GM18502 (cell line): ENCODE measurements at regions not wholly inside any gene's neighbourhood (a gene's known extent, or its start where the extent isn't known, plus 50 kb on each side); places are given as distances from the start of the nearest gene placed in this dataset.

Experiments used
- ATAC-seq: cut with Tn5 transposase; IDR thresholded peaks from one replicate; pipeline ENCODE4 v1.9.1; 2021; ENCODE audit warnings: mild to moderate bottlenecking; ENCODE audit not compliant: unreplicated experiment, poor library complexity

DNA sequence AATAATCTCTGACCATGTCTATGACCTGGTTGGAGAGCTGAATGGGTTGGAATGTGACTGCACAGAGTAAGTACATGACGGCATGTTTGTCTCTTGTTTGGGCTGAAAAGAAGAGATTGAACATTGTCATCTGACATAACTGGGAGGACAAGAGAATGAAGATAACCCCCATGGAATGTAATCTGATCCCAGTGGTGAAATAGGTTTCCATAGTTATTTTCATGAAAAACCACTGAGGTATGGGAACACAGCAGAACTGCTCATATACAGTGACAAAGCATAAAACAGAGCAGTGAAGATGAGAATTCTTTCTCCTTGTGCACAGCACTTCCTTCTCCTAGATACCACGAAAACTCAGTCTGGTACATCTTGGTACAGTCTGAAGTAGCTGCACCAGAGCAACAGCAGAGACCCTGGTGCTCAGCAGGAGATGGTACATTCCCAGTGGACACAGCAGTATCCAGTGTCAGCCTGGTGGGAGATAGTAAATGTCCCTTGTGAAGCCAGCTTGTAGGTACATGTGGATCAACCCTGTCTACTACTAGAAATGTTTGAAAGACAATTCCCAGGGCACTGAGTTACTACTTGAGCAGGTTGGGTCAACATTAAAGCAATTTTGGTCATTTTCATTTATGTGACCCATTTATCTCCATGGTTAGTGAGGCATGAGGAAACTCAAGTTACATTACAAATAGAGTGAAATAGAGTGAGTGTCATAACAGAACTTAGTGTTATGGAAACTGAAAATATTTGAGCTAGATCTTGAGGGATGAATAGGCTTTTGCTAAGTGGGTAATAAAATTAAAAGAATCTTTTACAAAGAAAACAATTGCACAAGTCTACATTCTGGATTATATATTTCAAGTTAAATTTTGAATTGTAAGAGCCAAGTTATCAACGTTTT is 178.3 kb downstream of the SUCNR1 start:
- peak; percentile 63 for ATAC-seq

DNA sequence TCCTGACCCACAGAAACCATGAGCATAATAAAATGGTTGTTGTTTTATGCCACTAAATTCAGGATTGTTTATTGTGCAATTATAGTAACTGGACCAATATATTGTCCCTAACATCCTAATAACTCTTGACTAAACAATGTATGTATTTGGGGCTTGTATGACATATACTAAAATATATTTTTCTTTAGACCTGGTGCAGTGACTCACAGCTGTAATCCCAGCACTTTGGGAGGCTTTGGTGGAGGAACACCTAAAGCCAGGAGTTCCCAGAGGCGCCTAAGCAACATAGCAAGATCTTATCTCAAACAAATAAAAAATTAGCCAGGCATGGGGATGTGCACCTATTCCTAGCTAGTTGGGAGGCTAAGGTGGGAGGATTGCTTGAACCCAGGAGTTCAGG is 180.4 kb downstream of the SUCNR1 start:
- no peak for ATAC-seq

DNA sequence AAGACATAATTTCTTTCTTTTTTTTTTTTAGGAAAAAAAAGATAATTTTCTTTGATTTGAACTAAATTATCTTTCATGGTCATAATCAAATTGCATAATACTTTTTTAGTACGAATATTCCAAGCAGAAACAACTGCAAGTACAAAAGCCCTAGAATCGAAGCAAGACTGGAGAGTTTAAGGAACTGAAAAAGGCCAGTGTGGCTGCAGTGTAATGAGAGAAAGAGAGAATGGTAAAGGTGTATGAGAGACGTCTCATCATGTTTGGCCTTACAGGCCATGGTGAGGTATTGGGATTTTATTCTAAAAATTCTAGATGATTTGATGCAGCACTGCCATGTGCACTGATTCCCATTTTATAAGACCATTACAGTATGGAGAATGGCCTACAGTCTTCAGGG is 180.9 kb downstream of the SUCNR1 start:
- ATAC-seq: peak; percentile 69

DNA sequence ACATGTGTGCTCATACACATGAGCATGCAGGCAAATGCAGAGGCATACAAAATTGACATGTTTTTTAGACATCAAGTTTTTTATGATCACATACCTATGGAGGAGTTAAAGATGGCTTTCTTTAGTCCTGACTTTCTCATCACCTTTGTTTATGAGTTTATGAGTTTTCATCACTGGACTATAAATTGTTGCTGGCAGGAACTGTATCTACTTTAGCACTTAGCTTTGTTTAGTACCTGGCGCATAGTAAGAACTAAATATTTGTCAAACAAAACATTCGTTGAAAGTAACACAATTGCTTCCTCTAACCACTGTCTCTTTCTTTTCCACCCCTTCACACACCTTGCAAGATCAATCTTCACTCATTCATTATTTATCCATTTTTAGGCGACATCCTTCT is 182.6 kb downstream of the SUCNR1 start:
- no peak for ATAC-seq

DNA sequence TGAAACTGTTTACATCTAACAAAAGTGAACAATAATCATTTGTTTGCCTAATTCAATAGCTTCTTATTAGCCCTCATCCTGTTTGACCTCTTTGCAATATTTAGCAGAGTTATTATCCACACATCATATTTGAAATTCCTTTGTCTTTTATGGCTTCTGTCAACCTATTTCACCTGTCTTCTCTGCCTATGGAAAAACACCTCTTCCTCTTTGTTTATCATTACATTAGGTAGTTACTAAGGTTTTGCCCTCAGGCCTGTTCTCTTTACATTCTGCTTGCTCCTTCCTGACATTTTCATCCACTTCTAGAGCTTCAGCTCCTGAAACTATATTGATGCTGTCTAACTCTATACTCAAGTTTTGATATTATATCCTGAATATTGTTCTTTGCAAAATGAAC is 183.0 kb downstream of the SUCNR1 start:
- ATAC-seq: no peak

DNA sequence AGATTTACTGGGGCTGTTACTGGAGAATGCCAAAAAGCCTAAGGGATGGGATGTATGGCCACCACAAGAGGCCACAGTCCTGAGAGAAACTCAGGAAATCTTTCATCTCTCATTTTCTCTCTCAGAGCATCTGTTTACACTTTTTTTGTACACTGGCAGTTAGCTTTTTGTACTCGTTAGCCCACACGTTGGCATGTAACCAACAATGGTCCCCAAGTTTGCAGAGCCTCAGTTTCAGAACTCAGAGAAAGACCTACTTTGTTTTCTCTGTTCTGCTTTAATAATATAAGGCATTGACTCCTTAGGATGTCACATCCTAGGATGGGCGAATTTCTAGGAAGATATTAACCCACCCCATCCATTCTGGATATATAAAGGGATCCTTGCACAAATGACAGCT is 183.5 kb downstream of the SUCNR1 start:
- ATAC-seq: no peak

DNA sequence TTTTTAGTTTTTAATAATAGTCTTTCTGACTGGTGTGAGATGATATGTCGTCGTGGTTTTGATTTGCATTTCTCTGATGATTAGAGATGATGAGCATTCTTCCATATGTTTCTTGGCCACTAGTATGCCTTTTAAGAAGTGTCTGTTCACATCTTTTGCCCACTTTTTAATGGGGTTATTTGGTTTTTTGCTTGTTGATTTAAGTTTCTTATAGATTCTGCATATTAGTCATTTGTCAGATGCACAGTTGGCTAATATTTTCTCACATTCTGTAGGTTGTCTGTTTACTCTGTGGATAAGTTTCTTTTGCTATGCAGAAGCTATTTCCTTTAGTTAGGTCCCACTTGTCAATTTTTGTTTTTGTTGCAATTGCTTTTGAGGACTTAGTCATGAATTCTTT is 185.4 kb downstream of the SUCNR1 start:
- no peak for ATAC-seq

DNA sequence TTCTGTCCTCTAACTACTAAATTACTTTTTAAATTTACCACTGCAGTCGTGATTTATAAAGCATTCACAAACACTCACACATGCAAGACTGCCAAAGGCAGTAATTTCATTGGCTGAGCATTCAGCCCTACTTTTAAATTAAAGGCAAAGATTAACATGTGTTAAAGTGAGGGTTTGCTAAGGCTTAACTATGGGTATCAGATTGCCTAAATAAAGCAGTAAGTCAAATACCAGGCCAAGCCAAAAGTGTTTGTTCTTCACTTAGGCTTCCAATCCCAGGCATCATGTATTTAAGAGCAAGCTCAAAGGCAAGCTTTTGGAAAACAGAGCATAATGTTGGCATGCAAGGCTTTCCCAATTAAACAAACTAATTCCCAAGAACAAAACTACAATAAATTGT is 187.3 kb downstream of the SUCNR1 start:
- ATAC-seq: no peak

DNA sequence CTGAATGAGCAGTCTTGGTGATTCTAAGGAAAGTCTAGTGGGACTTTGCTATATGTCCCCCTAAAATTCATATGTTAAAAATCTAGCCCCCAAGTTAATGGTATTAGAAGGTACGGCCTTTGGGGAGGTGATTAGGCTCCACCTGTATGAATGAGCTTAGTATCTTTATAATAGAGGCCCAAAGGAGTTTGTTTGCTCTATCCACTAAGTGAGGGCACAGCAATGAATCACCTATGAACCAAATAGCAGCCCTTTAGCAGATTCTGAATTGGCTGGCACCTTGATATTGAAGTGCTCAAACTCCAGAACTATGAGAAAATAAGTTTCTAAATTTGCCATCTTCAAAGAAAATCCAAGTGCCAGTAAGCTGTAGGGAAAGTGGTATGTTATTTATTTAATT is 187.9 kb downstream of the SUCNR1 start:
- no peak for ATAC-seq

DNA sequence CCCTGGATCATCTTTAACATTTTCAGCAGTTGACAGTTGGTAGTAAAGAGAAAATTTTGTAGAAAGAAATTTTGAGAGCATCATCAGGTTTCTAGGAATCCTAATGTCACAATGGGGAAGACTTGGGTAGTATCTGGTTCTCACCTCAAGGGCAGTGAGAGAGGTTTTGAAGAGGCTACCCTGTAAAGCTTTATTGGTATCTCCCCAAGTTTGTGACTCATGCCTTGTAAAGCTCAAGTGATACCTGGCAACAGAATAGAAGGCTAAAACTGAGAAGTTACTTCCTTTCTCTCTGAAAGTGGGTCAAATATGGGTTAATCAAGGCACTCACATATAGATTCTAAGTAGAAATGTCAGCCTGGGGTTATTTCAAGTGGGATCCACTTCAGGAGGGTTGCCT is 196.4 kb downstream of the SUCNR1 start:
- ATAC-seq: no peak

DNA sequence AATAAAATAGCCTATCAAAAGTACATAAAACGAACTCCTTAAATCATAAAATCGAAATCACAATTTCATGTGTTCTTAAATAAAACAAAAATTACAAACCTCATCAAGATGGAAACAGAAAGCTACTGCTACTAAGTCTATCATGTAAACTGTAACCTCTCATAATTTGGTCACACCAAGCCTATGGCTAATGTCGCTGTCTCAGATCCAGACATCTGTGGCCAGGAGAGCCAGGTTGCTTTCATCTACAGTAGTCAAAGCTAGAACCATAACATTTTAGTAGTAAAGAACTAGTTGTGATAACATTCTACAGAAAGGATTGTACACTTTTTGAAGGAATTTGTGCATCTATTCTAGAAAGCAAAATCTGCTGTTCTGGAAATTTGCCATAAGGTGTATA is 197.4 kb upstream of the MBNL1 start:
- no peak for ATAC-seq

DNA sequence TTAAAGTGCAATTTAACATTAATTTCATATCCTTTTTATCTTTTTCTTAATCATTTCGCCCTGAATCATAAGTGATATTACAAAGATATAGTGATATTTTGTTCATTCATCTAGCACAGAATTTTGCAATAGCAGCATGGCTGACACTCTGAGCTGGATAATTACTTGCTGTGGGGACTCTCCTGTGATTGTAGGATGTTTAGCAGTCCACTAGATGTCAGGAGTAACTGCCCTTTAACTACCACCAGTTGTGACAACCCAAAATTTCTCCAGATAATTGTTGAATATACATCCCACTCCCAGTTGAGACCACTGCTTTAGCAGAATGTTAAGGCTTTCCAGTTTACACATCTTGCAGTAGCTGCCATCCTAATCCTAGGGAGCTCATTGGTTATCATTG is 196.8 kb upstream of the MBNL1 start:
- ATAC-seq: peak; percentile 65

DNA sequence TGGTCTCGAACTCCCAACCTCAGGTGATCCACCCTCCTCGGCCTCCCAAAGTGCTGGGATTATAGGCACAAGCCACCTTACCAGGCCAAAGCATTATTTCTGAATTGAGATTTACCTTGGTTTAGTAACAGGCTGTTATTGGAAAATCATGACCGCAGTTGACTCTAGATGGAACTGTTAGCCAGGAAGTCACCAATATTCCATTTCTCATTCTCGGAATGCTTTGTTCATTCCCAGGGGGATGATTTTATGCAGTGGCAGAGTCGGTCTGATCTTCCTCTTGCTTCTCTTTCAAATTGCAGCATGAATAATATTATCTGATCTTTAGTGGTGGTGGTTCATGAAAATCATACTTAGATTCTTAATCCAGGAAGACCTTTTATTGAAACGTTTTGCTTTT is 195.5 kb upstream of the MBNL1 start:
- ATAC-seq: no peak

DNA sequence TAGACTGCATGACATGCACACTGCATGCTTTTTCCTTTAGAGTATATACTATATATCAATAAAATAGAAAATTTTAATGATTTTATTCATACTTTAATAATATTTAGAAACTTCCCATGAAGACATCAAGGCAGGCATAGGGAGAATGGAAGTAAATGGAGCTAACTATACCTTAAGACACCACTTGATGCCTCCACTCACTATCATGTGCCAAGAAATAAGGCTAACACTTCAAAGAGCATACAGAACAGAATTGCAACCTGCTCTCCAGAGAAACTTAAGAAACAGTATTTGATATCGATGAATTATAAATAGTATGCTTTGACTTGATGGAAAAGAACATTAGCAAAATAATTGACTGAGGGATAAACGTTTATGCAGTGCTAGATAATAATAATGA is 192.6 kb upstream of the MBNL1 start:
- ATAC-seq: no peak

DNA sequence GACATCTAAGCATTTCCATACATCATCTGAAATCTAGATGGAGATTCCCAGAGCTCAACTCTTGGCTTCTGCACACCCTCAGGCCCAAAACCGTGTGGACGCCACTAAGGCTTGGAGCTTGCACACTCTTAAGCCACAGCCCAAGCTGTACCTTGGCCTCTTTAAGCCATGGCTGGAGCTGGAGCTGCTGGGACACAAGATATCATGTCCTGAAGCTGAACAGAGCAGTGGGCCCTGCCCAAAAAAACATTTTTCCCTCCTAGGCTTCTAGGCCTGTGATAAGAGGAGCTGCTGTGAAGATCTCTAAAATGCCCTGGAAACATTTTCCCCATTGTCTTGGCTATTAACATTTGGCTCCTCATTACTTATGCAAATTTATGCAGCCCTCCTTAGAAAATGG is 188.7 kb upstream of the MBNL1 start:
- ATAC-seq: no peak

DNA sequence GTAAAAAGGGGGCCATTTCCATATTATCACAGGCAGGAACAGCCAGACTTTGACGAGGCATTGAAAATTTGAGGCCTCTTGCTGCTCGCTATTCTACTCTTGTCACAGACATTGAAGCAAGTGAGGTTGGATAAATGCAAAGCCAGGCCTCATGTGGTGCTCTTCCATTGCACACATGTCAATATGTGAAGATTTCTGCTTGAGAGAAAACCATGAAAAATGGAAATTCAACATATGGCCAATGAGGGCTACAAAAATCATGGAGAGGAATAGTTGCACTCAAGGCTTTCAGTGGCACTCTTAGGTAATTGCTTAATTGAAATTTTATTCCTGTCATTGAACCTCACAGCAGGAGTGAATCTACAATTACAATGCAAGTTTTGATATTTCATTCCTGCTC is 185.6 kb upstream of the MBNL1 start:
- ATAC-seq: no peak

DNA sequence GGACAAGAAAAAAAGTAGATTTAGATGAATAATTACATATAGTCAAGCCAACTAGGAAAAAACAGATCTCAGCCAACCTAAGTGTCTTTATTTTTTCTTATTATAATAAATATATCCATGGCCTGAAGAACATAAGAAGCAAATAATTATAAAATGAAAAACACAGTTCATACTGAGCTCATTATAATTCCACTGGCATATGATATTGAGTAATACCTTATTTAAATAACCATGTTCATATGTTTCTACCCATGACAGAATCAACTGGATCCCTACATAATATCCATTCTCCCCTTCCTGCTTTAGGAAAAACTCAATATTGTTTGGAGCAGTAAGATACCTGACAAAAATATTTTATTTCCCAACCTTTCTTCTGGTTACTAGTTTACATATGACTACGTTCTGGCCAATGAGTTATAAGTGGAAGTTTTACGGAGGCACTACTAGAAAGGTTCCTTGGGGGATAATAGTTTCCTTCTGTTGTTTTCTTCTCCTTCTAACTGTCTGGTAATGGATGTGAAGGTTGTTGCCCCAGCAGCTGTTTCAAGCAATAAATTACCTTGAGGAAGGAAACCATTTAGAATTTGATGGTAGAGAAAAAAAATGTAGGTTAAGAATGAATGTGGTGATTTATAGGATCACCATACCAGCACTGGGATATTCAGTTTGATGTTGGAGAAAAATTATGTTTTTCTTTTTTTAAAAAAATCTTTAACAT is 184.1 kb upstream of the MBNL1 start:
- no peak for ATAC-seq

DNA sequence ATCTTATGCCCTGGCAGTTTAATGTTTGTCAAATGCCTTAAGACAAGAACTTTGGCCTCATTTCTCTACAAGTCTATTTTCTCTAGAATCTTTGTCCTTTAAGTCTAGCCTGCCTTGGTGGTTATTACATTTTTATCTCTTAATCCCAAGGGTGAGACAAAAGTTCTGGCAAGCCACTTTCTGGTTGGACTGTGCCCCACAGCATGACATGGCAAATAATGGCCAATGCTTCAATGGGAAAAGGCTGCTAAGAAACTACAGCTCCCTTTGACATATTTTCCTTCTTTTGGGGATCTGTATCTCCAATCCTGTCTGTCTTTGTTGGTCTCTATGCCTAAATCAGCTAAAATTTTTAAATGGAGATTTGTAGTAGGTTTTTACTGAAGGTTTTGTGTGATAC is 181.6 kb upstream of the MBNL1 start:
- ATAC-seq: no peak

DNA sequence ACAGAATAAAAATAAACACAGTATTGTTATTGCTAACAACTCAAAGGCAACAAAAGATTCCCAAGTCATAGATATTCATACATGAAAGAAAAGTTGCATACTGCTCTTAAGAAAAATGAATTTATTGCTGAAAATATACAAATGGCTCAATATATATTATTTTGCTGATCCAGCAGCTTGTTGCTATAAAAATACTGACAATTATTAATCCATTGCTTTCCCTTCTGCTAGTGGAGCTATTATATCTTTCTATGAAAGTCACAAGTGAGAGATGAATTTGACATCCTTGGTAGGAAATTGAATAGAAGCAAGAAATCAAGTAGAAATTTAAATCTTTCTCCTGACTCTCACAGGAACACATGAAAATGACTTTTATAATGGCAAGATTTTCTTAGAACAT is 179.2 kb upstream of the MBNL1 start:
- no peak for ATAC-seq

DNA sequence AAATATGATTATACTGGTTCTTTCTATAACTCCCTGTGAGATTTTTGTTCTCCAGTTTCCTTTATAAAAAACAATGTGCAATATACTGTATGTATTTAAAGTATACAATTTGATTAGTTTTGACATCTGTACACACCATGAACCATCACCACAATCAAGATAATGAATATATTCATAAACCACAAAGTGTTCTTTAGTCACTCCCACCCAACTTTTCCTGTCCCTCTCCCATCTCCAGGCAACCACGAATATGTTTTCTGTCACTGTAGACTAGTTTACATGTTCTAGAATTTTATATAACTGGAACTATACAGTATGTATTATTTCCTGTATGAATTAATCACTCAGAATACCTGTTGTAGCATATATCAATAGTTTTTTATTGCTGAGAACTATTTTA is 177.0 kb upstream of the MBNL1 start:
- ATAC-seq: no peak

DNA sequence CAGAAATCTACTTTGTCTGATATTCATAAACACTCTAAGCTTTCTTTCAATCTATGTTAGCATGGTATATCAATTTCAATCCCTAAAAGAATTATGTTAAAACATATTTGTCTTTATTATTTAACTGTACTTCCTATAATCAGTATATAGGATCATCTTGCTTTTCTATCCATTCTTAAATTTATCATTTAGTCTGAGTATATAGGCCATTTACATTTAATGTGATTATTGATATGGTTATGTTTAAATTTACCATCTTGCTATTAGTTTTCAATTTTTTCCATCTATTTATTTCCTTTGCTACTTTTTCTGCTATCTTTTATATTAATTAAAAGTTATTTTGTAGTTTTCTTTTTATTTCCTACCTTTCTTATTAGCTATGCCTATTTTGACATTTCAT is 174.8 kb upstream of the MBNL1 start:
- ATAC-seq: no peak

DNA sequence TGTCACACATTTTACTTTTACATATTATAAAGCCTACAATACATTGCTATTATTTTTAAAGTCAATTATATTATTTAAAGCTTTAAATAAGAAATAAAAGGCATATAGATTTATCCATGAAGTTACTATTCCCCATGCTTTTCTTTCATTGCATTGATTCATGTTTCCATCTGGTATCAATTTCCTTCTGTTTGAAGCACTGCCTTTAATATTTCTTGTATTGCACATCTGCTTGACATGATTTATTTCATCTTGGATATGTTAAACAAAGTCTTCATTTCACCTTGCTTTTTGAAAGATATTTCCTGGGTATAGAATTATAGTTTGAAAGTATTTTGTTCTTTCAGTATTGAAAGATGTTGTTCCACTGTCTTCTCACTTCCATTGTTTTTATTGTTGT is 174.3 kb upstream of the MBNL1 start:
- ATAC-seq: no peak
